ENCODE measurements at regions not wholly inside any gene's neighbourhood (a gene's known extent, or its start where the extent isn't known, plus 50 kb on each side); places are given as distances from the start of the nearest gene placed in this dataset.
"Not testable (repeated sequence)": the region's sequence is repeated elsewhere in the genome, so short reads cannot be mapped to it uniquely, and the experiment has no call there.

GRCh38 chr16:29246091-29246490 is 160.4 kb downstream of the NPIPB11 start:
- DNase-seq; H3K36me3 ChIP-seq; H3K4me3 ChIP-seq; H3K27ac ChIP-seq; in situ Hi-C loops (cut with MboI; ENCODE audit: low pct_ligation_motif_present in 1 of 4, low pct_unique_long_range_greater_than_20kb in 1 of 4, low sequenced_read_pairs in 3 of 4); H3K27me3 ChIP-seq; intact Hi-C loops (cut with DNase I; ENCODE audit: low total_unique reads); H3K4me1 ChIP-seq; H3K9me3 ChIP-seq: not testable (repeated sequence)
- 76 to 90% methylated on average over 5 of the region's 5 CpGs for WGBS, 2 donors (ENCODE audit: low coverage in 1 of 2)

- Histone ChIP-seq H3K4me3 (no peak overlapping the region), H3K27me3 (no peaks in the 10 kb centered on the region), H3K4me1 (no peaks in the 10 kb centered on the region), H3K36me3 (no peaks in the 10 kb centered on the region), H3K27ac (no peak overlapping the region), H3K9me3 (no peaks in the 10 kb centered on the region)
- intact Hi-C loops (cut with DNase I; ENCODE audit: low total_unique reads) (no loop called here), in situ Hi-C loops (cut with MboI; ENCODE audit: low pct_ligation_motif_present in 1 of 4, low pct_unique_long_range_greater_than_20kb in 1 of 4, low sequenced_read_pairs in 3 of 4) (no loop called here)
- WGBS, 2 donors (ENCODE audit: low coverage in 1 of 2) = 65 to 78% methylated on average over 6 to 7 of the region's 7 CpGs
- DNase-seq = no peak
- TF ChIP-seq EP300 (IDR thresholded peaks at IDR 0.05; ENCODE audit: low read depth) (no peak), POLR2AphosphoS5 (IDR thresholded peaks at IDR 0.05) (no peak), POLR2A (IDR thresholded peaks at IDR 0.05) (no peak), CTCF (IDR thresholded peaks at IDR 0.05) (no peak)
Measured at GRCh38 chr16:29237971-29238370, 168.5 kb downstream of the NPIPB11 start.

GRCh38 chr16:29237495-29237894 is 169.0 kb downstream of the NPIPB11 start:
- intact Hi-C loops (cut with DNase I; ENCODE audit: low total_unique reads); DNase-seq; H3K4me3 ChIP-seq; H3K4me1 ChIP-seq; H3K9me3 ChIP-seq; in situ Hi-C loops (cut with MboI; ENCODE audit: low pct_ligation_motif_present in 1 of 4, low pct_unique_long_range_greater_than_20kb in 1 of 4, low sequenced_read_pairs in 3 of 4); H3K27ac ChIP-seq; H3K27me3 ChIP-seq; H3K36me3 ChIP-seq: not testable (repeated sequence)
- 94 to 96% methylated on average over 7 to 15 of the region's 15 CpGs for WGBS, 2 donors (ENCODE audit: low coverage in 1 of 2)

- 94 to 95% methylated on average over 26 to 30 of the region's 30 CpGs for WGBS, 2 donors (ENCODE audit: low coverage in 1 of 2)
- not testable (repeated sequence) for DNase-seq
Measured at GRCh38 chr16:29237023-29237422, 169.5 kb downstream of the NPIPB11 start.

GRCh38 chr16:29235836-29236370 is 170.6 kb downstream of the NPIPB11 start:
- intact Hi-C loops (cut with DNase I; ENCODE audit: low total_unique reads); H3K27me3 ChIP-seq; H3K36me3 ChIP-seq; H3K9me3 ChIP-seq; H3K27ac ChIP-seq; H3K4me3 ChIP-seq; in situ Hi-C loops (cut with MboI; ENCODE audit: low pct_ligation_motif_present in 1 of 4, low pct_unique_long_range_greater_than_20kb in 1 of 4, low sequenced_read_pairs in 3 of 4); DNase-seq; H3K4me1 ChIP-seq: not testable (repeated sequence)
- WGBS, 2 donors (ENCODE audit: low coverage in 1 of 2) = 95% methylated on average over 16 of the region's 16 CpGs; no CpG with 5 or more reads in 1 of the 2 donors

More at GRCh38 chr16:29237023-29237422, 169.5 kb downstream of the NPIPB11 start:
- in situ Hi-C loops (cut with MboI; ENCODE audit: low pct_ligation_motif_present in 1 of 4, low pct_unique_long_range_greater_than_20kb in 1 of 4, low sequenced_read_pairs in 3 of 4); H3K4me3 ChIP-seq; H3K4me1 ChIP-seq; H3K9me3 ChIP-seq; H3K27ac ChIP-seq; intact Hi-C loops (cut with DNase I; ENCODE audit: low total_unique reads); H3K27me3 ChIP-seq; H3K36me3 ChIP-seq: not testable (repeated sequence)

GRCh38 chr16:29234536-29235275 is 171.8 kb downstream of the NPIPB11 start:
- intact Hi-C loops (cut with DNase I; ENCODE audit: low total_unique reads); H3K9me3 ChIP-seq; DNase-seq; H3K27me3 ChIP-seq; H3K4me1 ChIP-seq; in situ Hi-C loops (cut with MboI; ENCODE audit: low pct_ligation_motif_present in 1 of 4, low pct_unique_long_range_greater_than_20kb in 1 of 4, low sequenced_read_pairs in 3 of 4); H3K4me3 ChIP-seq; H3K27ac ChIP-seq; H3K36me3 ChIP-seq: not testable (repeated sequence)
- 90% methylated on average over 21 of the region's 21 CpGs; no CpG with 5 or more reads in 1 of the 2 donors for WGBS, 2 donors (ENCODE audit: low coverage in 1 of 2)

- H3K36me3 ChIP-seq; H3K4me1 ChIP-seq; in situ Hi-C loops (cut with MboI; ENCODE audit: low pct_ligation_motif_present in 1 of 4, low pct_unique_long_range_greater_than_20kb in 1 of 4, low sequenced_read_pairs in 3 of 4); H3K27me3 ChIP-seq; intact Hi-C loops (cut with DNase I; ENCODE audit: low total_unique reads); H3K27ac ChIP-seq; H3K9me3 ChIP-seq; DNase-seq; H3K4me3 ChIP-seq: not testable (repeated sequence)
- WGBS, 2 donors (ENCODE audit: low coverage in 1 of 2) = 94% methylated on average over 17 of the region's 23 CpGs; no CpG with 5 or more reads in 1 of the 2 donors
Measured at GRCh38 chr16:29233705-29234404, 172.7 kb downstream of the NPIPB11 start.

Data from transverse colon (tissue), 4 donors.